MM.1S (cell line): ENCODE measurements at regions not wholly inside any gene's neighbourhood (a gene's known extent, or its start where the extent isn't known, plus 50 kb on each side); places are given as distances from the start of the nearest gene placed in this dataset.

Experiments used
- CTCF ChIP-seq: fragments of 300-600 bp; sonication (generic); IDR thresholded peaks from 2 replicates; pipeline ENCODE4 v1.5.1; 2016; ENCODE audit warnings: antibody characterized with exemption, low read length, mixed read lengths
- EZH2 ChIP-seq: fragments of 300-600 bp; sonication (generic); optimal IDR thresholded peaks from 2 replicates; pipeline ENCODE3; 2017; ENCODE audit warnings: low read depth, mild to moderate bottlenecking, antibody characterized with exemption, low read length, mixed read lengths
- EZH2phosphoT487 ChIP-seq: fragments of 300-600 bp; sonication (generic); IDR thresholded peaks from 2 replicates; pipeline ENCODE4 v1.6.1; 2018; ENCODE audit warnings: antibody characterized with exemption, low read length

- no peak for TF ChIP-seq CTCF
- no peak for TF ChIP-seq EZH2
- no peak for TF ChIP-seq EZH2phosphoT487
Observed at GRCh38 chr16:13463619-13464018, 456.3 kb upstream of the ERCC4 start.
